ENCODE measurements at regions not wholly inside any gene's neighbourhood (a gene's known extent, or its start where the extent isn't known, plus 50 kb on each side); places are given as distances from the start of the nearest gene placed in this dataset.

- H3K4me3 ChIP-seq: no peak overlapping the region
- intact Hi-C loops (cut with DNase I): no loop called here
- no peak for TF ChIP-seq CTCF (IDR thresholded peaks at IDR 0.05)
Measured at GRCh38 chr18:78165525-78165924, 814.1 kb upstream of the SALL3 start.

GRCh38 chr18:78168526-78168925, 811.1 kb upstream of the SALL3 start:
- H3K36me3 ChIP-seq: no peaks in the 10 kb centered on the region
- ATAC-seq (no peak), DNase-seq (no peak)
- intact Hi-C loops (cut with DNase I): no loop called here
- no peaks in the 10 kb centered on the region for H3K4me1 ChIP-seq
- H3K4me3 ChIP-seq: no peak overlapping the region
- no peak overlapping the region for H3K27ac ChIP-seq
- H3K27me3 ChIP-seq: no peaks in the 10 kb centered on the region
- no peak for TF ChIP-seq CTCF (IDR thresholded peaks at IDR 0.05)
- H3K9me3 ChIP-seq: no peaks in the 10 kb centered on the region

More at GRCh38 chr18:78165525-78165924, 814.1 kb upstream of the SALL3 start:
- no peaks in the 10 kb centered on the region for H3K36me3 ChIP-seq
- H3K27ac ChIP-seq: no peak overlapping the region
- H3K27me3 ChIP-seq: no peaks in the 10 kb centered on the region
- H3K4me1 ChIP-seq: no peaks in the 10 kb centered on the region
- DNase-seq (no peak), ATAC-seq (no peak)
- H3K9me3 ChIP-seq: no peaks in the 10 kb centered on the region

- no peaks in the 10 kb centered on the region for H3K27me3 ChIP-seq
- DNase-seq (no peak), ATAC-seq (no peak)
- no peaks in the 10 kb centered on the region for H3K9me3 ChIP-seq
- no peak overlapping the region for H3K4me3 ChIP-seq
- no peak for TF ChIP-seq CTCF (IDR thresholded peaks at IDR 0.05)
- H3K27ac ChIP-seq: no peak overlapping the region
- H3K4me1 ChIP-seq: no peaks in the 10 kb centered on the region
- H3K36me3 ChIP-seq: no peaks in the 10 kb centered on the region
- intact Hi-C loops (cut with DNase I): no loop called here
Measured at GRCh38 chr18:78169174-78169864, 810.3 kb upstream of the SALL3 start.

GRCh38 chr18:78171954-78172353, 807.7 kb upstream of the SALL3 start:
- H3K27me3 ChIP-seq: no peaks in the 10 kb centered on the region
- DNase-seq (no peak), ATAC-seq (no peak)
- intact Hi-C loops (cut with DNase I): no loop called here
- no peaks in the 10 kb centered on the region for H3K4me1 ChIP-seq
- no peaks in the 10 kb centered on the region for H3K36me3 ChIP-seq
- peaks cover 0 to 2% of the 10 kb centered on the region in 2 donors for H3K9me3 ChIP-seq
- no peak for TF ChIP-seq CTCF (IDR thresholded peaks at IDR 0.05)
- H3K27ac ChIP-seq: no peak overlapping the region
- no peak overlapping the region for H3K4me3 ChIP-seq

GRCh38 chr18:78174737-78175136, 804.9 kb upstream of the SALL3 start:
- intact Hi-C loops (cut with DNase I): no loop called here

More at GRCh38 chr18:78174737-78175136, 804.9 kb upstream of the SALL3 start:
- no peaks in the 10 kb centered on the region for H3K4me1 ChIP-seq
- no peaks in the 10 kb centered on the region for H3K36me3 ChIP-seq
- TF ChIP-seq CTCF (IDR thresholded peaks at IDR 0.05): no peak
- no peaks in the 10 kb centered on the region for H3K27me3 ChIP-seq
- ATAC-seq: no peak
- no peak overlapping the region for H3K4me3 ChIP-seq
- no peak for DNase-seq
- H3K9me3 ChIP-seq: peaks cover 0 to 2% of the 10 kb centered on the region in 2 donors
- no peak overlapping the region for H3K27ac ChIP-seq

All from left lung (tissue), 4 donors.